ENCODE measurements at regions not wholly inside any gene's neighbourhood (a gene's known extent, or its start where the extent isn't known, plus 50 kb on each side); places are given as distances from the start of the nearest gene placed in this dataset.
"Not testable (repeated sequence)": the region's sequence is repeated elsewhere in the genome, so short reads cannot be mapped to it uniquely, and the experiment has no call there.

DNA sequence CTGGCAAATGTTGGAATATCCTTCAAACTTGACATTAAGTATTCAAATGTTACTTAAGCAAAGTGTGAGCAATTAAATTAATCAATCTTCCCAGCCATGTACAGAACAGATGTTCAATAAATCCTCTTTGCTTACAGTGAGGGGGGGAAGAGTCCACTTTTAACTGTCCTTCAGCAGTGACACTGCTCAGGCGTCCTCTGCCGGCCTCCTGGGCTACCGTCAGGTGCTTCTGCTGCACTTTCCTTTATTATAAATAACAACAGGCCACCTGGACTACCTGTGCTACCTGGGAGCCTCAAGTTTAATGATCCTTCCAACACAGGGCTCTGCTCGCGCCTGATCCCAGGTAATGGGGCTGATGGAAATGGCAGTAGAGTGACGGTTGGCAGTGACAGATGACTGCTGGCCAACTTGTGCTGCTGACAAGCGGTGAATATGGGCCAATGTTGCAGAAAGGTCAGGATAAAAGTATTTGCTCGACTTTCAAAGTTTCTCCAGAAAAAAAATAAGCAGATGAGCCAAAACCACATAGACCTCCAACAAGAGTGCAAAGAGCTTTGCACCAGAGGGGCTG, 460.0 kb upstream of the ZNF507 start:
- no peak for DNase-seq

DNA sequence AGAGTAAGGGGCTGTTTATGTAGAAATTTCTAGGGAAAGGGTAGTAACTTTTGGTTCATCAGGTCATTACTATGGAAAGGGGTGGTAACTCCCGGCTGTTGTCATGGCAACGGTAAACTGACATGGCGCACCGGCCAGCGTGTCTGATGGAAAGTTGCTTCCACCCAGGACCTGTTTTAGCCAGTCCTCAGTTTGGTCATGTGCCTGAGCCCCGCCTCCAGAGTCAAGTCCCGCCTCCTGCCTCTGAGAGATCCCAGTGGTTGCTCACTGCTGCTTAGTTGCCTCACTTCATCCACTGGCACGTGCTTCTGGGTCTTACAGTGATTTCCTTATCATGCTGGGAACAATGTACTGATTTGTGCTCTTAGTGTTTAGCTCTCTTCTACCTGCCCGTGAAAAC, 455.2 kb upstream of the ZNF507 start:
- DNase-seq: no peak

DNA sequence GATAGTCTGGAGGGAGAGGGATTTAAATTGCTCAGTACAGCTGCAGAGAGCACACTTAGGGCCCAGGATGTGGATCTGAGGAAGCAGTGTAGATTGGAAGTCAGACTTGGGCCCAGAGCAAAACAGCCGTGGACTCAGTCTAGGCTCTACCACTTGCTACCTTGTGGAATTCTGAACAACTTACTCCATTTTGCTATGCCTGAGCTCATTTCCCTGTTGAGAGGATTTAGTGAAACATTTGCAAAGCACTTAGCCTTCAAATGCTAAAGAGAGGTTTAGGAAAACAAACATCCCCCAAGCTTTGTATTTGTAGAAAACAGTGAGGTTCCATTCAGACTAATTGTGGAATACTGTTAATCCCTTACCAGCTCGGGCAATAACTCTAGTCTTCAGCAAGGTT, 453.4 kb upstream of the ZNF507 start:
- DNase-seq: no peak

DNA sequence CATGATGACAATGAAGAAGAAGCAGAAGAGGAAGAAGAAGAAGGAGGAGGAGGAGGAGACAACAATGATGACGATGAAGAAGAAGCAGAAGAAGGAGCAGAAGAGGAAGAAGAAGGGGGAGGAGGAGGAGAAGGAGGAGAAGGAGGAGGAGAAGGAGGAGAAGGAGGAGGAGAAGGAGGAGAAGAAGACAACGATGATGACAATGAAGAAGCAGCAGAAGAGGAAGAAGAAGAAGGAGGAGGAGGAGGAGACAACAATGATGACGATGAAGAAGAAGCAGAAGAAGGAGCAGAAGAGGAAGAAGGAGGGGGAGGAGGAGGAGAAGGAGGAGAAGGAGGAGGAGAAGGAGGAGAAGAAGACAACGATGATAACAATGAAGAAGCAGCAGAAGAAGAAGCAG, 451.9 kb upstream of the ZNF507 start:
- DNase-seq: not testable (repeated sequence)

DNA sequence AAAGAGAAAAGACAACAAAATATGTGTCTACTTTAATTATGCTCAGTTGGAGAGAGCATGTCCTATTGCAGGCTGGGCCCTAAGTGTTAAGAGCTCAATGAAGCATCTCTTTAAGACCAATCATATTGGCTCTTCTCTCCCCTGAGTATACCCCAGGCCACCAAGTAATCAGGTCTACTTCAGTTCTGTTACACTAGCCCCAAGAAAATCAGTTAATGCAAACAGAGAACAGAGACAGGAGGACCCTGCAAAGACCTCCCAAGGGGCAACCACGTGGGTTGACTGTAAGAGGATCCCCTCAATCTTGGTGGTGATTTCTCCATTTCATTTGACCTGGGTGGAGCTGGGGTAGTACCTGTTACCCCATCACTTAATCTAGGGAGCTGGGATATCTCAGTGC, 451.0 kb upstream of the ZNF507 start:
- DNase-seq: no peak

DNA sequence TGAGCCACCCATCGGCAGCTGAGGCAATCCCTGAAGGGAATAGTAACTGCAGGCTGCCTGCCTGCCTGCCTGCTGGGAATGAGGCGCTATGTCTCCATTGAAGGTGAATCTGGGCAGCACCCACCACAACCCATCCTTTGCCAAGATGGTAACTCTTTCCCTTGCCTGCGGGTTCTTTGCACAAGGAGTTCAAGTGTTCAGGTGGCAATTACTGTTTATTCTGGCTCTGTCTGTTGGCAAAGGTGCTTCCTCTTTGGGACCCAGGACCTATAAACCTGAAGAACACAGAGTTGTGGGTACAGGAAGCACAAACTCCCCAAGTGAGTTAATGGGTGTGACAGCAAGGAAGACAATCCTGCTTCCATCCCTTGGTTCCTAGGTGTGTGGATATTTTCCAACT, 448.1 kb upstream of the ZNF507 start:
- no peak for DNase-seq

DNA sequence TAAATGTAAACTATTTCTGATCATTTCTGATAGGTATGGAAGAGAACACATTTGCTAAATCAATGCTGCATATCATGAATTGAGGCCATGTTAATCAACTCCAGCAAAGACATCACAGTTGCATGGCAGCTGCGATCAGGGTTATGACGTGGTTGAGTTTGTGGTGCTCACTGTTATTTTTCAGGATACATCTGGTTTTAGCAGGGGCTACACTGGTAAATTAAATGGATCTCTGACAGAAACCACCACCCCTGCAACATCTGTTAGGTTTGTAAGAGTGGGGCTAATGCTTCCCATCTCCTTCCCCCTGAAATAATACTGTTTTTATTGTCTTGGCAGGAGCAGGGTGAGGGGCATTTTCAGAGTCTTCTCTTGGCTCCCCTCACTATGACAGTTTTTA, 444.4 kb upstream of the ZNF507 start:
- no peak for DNase-seq

DNA sequence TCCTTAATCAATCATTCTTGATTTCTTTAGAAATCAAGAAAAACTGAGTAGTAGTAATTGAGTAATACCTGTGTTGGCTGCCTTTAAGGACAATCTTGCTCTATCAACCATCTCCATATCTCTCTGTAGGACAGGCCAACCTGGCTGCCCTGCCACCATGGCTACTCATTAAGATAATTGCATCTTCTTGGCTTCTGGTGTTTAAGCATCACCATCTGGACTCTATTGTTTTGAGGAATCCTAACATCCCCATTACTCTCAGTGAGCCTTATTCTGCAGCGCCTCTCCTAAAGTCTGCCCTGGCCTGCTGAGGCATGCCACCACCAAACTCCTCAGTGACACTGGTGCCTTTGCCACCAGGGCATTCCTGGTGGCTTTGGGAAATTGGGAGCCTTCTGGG, 442.6 kb upstream of the ZNF507 start:
- DNase-seq: no peak

DNA sequence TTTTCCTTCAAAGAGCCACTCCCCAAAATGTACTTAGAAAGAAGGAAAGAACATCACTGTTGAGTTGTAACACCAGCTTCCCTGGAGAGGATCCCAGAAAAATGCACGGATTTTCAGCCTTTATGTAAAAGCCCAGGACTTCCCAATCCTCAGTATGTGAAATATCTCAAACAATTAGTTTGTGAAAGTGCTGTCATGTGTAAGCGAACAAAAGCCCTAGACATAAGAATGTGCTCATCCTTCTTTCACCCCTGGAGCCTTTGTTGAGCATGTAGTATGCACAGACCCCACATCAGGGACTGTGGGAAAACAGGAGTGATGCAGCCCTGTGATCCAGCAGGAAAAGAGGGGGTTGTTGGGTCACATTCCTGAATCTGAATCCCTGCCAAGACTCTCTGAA, 441.4 kb upstream of the ZNF507 start:
- no peak for DNase-seq

DNA sequence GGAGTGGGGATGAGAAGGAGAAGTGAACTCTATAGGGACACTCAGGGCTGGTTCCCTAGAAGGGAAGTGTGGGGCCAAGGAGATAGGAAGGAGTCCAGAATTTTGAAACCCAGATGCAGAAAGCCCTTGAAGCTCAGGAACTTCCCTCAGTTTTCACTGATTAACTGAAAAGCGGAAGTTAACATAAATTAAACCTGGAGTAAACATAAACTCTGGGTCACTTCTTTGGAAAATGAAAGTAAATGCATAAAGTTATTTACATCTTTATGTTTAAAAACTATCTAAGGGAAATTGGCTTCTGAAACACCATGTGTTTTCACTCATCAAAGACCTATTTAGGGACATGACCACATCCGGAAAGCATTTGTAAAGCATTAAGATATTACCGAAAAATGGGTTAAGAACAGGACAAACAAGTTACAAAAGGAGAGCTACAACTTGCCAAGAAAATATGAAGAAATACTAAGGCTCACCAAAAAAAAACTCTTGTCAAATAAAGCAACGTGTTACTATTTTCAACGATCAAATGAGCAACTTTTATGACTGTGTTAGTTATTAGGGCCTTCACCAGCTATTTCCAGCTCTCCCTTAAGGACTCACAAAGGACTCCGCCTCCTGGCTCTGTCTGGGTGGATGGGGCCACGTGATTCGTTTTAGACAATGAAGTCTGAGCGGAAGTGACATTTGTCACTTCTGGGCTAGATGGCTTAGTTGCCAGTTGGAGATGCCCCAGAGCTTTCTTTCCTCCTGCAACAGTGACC, 439.1 kb upstream of the ZNF507 start:
- peak; percentile 67 for DNase-seq

DNA sequence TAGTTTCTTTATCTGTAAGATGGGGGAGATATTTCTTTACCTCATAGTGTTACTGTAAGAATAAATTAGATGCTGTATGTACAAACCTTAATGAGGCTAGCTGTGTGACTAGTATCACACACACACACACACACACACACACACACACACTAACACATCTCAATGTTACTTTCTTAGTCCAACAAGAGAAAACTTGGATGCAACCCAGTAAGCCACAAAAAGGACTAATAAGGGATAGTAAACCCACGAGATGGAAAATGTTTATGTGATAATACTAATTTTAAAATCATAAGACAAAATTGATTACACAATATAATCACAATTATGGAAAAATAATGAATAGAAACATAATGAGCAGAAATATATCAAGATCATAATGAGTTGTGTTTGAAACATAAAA, 437.7 kb upstream of the ZNF507 start:
- no peak for DNase-seq

DNA sequence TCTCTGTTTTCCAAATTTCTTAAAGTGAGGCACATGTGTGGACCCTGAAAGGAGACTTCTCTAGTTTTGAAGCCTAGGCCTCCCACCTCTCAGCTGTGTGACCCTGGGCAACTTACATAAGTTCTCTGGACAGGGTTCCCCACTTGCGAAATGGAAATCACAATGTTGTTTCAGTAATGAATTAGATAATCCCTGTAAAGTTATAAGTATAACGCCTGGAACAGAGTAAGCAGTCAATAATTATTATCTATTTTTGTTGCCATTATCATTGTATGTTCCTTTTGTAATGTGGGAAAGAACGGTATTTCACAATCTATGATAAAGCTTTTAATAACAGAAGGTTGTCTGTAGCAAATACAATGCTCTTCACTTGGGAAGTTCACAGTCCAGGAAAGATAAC, 437.3 kb upstream of the ZNF507 start:
- no peak for DNase-seq

DNA sequence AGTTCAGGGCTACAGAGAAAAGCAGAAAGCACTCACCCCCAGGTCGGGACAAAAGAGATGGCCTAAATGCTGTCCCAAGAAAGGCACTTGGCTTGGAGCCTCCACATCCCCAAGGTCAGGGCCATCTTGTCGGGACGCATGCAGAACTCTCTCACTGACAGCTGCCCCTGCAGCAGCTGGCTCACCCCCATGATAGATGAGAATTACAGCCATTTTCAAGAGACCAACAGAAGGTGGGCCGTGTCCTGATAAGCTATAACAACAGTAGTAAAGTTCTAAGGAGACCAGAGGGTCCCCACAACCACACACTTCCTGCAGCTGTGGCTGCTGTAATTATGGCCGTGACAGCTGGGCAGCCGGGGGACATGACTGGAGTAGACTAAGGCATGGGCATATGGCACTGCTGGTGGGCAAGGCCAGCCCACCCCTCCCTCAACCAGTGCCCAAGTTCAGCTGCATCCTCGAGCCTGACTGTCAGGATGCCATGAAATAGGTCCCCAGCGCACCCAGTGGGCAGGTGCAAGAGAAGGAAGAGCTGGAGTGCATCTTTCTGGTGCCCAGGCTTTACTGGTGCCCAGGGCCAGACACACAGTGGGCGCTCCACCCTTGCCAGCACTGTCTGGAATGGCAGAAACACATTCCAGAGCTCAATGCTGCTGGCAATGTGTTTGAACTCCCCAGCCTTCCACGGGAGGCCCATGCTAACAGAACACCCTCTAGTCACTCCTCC, 436.7 kb upstream of the ZNF507 start:
- no peak for DNase-seq

DNA sequence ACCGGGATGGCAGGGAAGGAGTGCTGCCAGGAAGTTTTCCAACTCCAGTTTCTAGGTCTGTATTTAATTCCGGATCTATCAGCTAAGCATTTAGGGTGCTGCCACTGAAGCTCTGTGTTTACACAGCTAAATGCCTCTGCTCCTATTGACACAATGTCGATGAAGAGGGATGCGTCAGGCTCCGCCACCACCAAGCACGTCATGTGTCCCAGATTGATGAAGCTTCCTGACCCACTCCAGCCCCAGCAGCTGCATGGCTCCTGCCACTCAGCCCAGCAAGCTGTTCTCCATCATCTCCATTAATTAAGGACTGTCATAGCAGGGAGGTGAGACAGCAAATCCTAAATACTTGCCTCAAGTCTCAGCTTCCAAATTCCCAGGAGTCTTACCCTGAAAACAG, 435.2 kb upstream of the ZNF507 start:
- DNase-seq: no peak

DNA sequence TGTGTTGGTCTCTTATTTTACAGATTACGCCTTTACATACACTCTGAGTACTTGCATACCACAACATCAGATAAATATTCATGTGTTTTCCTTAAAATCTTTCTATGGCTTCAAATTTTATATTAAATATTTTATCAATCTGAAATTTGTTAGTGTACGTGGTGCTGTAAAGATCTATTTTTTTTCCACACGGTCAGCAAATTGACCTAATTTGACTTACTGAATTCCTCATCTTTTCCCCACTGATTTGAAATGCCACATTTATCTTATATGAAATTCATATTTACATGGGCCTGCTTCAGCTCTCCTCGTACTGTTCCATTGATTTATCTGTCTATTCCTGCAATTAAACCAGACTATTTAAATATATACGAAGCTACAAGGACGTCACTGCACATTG, 433.8 kb upstream of the ZNF507 start:
- DNase-seq: no peak

DNA sequence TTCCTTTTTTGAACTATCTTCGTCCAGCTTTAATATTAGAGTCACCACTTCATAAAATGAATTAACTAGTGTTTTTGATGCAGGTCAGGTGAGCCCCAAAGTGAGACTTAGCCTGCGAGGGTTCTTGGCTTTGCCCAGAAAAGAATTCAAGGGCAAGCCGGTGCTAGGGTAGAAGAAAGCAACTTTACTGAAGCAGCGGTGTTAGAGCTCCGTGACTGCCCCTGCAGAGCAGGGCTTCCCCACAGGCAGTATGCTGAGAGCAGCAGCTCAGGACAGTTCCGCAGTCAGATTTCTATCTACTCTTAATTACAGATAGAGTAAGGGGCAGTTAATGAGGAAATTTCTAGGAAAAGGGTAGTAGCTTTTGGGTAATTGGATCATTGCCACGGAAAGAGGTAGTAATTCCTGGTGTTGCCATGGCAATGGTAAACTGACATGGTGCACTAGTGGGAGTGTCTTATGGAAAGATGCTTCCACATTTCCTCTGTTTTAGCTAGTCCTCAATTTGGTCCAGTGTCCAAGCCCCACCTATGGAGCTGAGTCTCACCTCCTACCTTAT, 432.2 kb upstream of the ZNF507 start:
- DNase-seq: no peak

DNA sequence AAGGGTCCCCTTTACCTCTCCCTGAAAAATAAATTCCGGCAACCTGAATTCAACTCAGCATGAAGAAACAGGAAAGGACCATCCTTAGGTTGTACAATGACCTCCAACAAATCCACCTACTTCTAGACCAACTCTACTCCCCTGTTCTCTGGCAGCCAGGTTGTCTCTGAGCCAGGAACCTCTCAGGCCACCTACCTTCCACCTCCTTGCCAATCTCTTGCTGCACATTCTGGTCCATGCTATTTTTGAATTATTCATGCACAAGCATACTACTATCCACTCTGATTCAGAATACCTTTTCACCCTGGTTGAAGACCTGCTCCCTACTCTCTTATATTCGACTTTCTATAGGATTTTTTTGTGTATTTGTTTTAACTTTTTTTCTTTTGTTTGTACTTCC, 415.0 kb upstream of the ZNF507 start:
- no peak for DNase-seq

DNA sequence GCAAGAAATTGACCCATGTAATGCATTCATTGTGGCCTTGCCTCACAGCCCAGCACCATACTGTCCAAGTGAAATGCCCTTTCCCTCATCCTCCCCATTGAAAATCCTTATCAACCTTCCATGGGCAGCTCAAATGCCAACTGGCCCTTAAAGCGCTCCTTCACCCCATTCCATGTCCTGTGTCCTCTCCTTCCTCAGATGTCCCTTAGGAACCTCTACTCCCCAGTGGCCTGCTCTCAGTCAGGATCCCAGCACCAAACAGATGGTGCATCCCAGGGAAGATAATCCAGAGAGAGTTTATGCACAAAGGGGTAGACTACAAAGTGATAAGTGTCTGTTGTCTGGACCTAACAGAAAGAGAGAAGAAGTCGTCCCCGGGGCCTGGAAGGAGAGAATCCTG, 407.4 kb upstream of the ZNF507 start:
- DNase-seq: no peak

DNA sequence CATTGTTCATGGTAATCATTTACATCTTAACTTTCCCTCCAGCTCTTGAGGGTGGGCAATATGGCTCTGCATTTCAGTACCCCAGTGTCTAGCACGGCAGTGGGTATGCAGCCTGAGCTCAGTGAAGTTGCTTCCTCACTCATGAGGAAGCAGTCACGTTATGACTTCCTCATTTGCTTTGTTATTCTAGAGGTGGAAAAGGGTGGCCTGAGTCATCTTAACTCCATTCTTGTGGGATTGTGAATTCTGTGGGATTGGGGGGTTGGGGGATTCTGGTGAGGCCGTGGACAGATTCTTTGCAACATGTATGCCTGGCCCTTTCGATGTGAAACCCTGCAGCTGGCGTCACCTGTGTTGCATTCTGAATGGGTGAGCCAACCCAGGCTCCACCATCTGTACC, 406.7 kb upstream of the ZNF507 start:
- no peak for DNase-seq

DNA sequence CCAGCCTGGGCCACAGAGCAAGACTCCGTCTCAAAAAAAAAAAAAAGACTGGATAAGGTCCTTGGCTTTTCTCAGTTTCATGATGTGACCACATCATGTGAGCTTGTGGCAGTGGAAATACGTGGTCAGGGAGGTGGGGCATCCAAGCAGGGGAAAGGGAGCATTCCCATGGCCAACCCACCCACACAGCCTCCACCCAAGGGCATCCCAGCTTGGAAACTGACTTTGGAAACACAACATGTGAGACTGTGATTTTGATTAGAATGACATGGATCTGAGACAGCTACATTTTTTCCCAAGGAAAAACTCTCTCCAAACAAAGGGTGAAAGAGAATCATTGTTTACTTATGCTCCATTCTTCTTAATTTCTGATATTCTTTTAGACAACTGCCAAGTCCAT, 405.0 kb upstream of the ZNF507 start:
- no peak for DNase-seq

DNA sequence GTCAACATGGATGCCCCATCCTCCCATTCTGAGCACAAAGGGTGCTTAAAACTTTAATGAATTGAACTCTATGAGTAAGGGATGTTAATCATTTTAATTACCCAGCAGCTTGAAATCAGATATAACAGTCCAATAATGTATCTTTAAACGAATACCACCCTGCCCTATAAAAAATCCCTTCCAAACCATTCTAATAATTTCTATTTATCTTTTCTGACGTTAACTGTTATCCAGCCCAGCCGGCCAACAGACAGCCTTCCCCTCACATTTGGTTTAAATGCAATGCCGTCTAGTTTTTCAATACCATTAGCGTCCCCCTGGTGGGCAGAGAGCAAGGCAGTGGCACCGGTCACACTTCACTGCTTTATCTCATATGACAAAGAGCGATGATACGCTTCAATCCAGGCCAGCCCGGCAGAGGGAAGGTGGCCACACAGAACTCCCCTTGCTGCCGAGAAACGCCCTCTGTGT, 402.2 kb upstream of the ZNF507 start:
- DNase-seq: peak; percentile 66

DNA sequence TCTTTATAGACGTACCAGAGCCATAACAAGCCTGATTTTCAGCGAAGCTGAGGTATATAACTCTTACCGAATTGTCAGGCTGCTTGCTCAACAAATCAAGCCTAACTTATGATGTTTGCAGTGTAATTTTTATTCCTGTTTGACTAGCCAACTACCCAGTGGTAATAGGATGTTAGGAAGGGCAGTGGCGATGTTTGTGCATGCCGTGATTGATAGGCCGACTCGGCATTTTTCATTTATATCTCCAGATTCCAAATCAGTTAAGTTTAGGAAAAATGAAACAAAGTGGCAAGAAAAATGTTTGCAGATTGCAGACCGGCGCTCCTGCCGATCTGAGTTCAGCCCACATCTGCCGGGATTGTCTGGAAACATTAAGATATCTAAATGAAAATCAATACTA, 401.6 kb upstream of the ZNF507 start:
- no peak for DNase-seq

DNA sequence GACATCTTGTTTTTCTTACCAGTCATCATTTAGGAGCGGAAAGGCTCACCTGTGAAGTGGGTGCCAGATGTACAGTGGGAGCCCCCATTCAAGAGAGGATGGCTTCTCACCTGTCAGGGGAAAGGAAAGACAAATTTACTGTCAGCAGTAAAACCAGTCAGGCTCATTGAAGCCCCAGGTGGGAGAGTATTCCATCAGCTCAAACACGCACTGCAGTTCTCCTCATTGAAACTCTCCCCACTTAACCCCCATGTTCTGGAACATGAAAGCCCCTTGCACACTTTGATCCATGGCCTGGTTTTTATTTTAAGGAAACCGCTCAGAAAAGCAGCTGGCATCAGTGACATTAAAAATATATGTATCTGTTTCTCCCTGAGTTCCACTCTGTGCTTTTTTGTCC, 401.1 kb upstream of the ZNF507 start:
- no peak for DNase-seq
